Osteoblast (primary cell): ENCODE measurements at regions not wholly inside any gene's neighbourhood (a gene's known extent, or its start where the extent isn't known, plus 50 kb on each side); places are given as distances from the start of the nearest gene placed in this dataset.

Experiments used
- DNase-seq: peaks from one replicate; pipeline ENCODE4 v3.0.0; 2011; ENCODE audit warnings: low spot score, mixed read lengths; ENCODE audit not compliant: insufficient read length; ENCODE audit errors: missing footprints
- H2AFZ ChIP-seq: 2 replicates; pipeline ENCODE4 v1.6.0; 2011; ENCODE audit warnings: mild to moderate bottlenecking, low read length
- H3K27ac ChIP-seq: 2 replicates; pipeline ENCODE4 v1.5.1; 2011; ENCODE audit warnings: mild to moderate bottlenecking, low read depth, low read length, moderate library complexity
- H3K27me3 ChIP-seq: 2 replicates; pipeline ENCODE4 v1.6.0; 2012; ENCODE audit warnings: mild to moderate bottlenecking, control low read depth, inconsistent platforms, low read length, moderate library complexity; ENCODE audit not compliant: insufficient read depth
- H3K36me3 ChIP-seq: 2 replicates; pipeline ENCODE4 v1.5.1; 2011; ENCODE audit warnings: mild to moderate bottlenecking, low read length, control low read depth, moderate library complexity; ENCODE audit not compliant: insufficient read depth
- H3K4me1 ChIP-seq: 2 replicates; pipeline ENCODE4 v1.5.1; 2011; ENCODE audit warnings: mild to moderate bottlenecking, low read length, control low read depth, moderate library complexity; ENCODE audit not compliant: insufficient read depth
- H3K4me2 ChIP-seq: 2 replicates; pipeline ENCODE4 v1.6.0; 2011; ENCODE audit warnings: mild to moderate bottlenecking, low read length; ENCODE audit not compliant: insufficient read depth
- H3K4me3 ChIP-seq: fragments of 200-600 bp; sonication (generic); 3 replicates; pipeline ENCODE4 v1.5.1; 2012; ENCODE audit warnings: mild to moderate bottlenecking, low read length, inconsistent platforms; ENCODE audit not compliant: insufficient read depth
- H3K79me2 ChIP-seq: 2 replicates; pipeline ENCODE4 v1.6.0; 2012; ENCODE audit warnings: mild to moderate bottlenecking, low read length, control low read depth, inconsistent platforms; ENCODE audit not compliant: insufficient read depth
- H3K9me3 ChIP-seq: 2 replicates; pipeline ENCODE4 v1.5.1; 2011; ENCODE audit warnings: low read depth, low read length, control low read depth
- H4K20me1 ChIP-seq: 2 replicates; pipeline ENCODE4 v1.6.0; 2012; ENCODE audit warnings: mild to moderate bottlenecking, low read length, control low read depth; ENCODE audit not compliant: insufficient read depth
- TF ChIP-seq, protein P1 (sequence below): IDR thresholded peaks from 2 replicates; pipeline ENCODE4 v1.5.1; 2011; ENCODE audit warnings: mild to moderate bottlenecking, low read depth, low read length, moderate library complexity; ENCODE audit errors: extremely low read depth

DNA sequence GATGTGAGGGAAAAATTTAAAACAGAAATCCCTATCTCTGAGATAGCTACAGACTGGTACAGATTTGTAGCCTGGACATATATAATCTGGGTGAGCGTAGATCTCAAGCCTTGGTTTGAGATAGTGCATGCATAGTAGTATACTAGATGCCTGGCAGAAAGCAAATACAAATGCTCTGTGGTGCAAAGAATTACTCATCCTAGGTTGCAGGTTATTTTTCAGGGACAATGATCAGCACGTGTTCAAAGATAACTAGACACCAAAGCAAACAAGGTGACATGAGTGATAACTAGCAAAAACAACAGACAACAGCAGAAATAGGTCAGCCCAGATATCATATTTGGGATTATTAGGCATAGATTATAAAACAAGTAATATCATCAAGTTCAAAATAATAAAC, 292.5 kb downstream of the HLX start:
- Histone ChIP-seq H3K4me2 (no peak overlapping the region), H3K79me2 (no peaks in the 10 kb centered on the region), H3K36me3 (no peaks in the 10 kb centered on the region), H4K20me1 (no peaks in the 10 kb centered on the region), H3K9me3 (no peaks in the 10 kb centered on the region), H3K4me1 (no peaks in the 10 kb centered on the region), H3K27ac (no peak overlapping the region), H3K27me3 (no peaks in the 10 kb centered on the region), H2AFZ (no peak overlapping the region), H3K4me3 (no peak overlapping the region)
- TF ChIP-seq, protein P1, sequence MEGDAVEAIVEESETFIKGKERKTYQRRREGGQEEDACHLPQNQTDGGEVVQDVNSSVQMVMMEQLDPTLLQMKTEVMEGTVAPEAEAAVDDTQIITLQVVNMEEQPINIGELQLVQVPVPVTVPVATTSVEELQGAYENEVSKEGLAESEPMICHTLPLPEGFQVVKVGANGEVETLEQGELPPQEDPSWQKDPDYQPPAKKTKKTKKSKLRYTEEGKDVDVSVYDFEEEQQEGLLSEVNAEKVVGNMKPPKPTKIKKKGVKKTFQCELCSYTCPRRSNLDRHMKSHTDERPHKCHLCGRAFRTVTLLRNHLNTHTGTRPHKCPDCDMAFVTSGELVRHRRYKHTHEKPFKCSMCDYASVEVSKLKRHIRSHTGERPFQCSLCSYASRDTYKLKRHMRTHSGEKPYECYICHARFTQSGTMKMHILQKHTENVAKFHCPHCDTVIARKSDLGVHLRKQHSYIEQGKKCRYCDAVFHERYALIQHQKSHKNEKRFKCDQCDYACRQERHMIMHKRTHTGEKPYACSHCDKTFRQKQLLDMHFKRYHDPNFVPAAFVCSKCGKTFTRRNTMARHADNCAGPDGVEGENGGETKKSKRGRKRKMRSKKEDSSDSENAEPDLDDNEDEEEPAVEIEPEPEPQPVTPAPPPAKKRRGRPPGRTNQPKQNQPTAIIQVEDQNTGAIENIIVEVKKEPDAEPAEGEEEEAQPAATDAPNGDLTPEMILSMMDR, result no peak
- DNase-seq, result no peak

DNA sequence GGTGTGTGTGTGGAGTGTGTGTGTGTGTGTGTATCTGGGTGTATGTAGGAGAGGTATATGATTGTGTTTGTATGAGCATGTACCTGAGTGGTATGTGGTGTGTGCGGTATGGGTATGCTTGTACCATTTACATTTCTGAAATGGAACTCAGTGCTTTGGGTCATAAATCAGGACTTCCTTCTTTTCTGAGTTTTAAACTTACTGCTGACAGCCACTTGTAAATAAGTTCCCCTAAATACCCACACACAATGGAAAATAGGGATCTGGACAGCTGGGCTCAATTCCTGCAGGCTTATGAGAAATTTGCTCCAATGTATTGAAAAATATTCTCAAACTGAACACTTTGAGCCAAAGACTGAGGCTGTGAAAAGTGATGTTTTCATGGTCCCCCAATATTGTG, 293.6 kb downstream of the HLX start:
- no peaks in the 10 kb centered on the region for H3K9me3 ChIP-seq
- no peak overlapping the region for H3K4me2 ChIP-seq
- TF ChIP-seq, protein P1, result no peak
- no peak for DNase-seq
- no peaks in the 10 kb centered on the region for H3K36me3 ChIP-seq
- no peak overlapping the region for H3K4me3 ChIP-seq
- no peaks in the 10 kb centered on the region for H3K27me3 ChIP-seq
- H3K79me2 ChIP-seq, result no peaks in the 10 kb centered on the region
- H2AFZ ChIP-seq, result no peak overlapping the region
- no peaks in the 10 kb centered on the region for H3K4me1 ChIP-seq
- no peak overlapping the region for H3K27ac ChIP-seq
- no peaks in the 10 kb centered on the region for H4K20me1 ChIP-seq

DNA sequence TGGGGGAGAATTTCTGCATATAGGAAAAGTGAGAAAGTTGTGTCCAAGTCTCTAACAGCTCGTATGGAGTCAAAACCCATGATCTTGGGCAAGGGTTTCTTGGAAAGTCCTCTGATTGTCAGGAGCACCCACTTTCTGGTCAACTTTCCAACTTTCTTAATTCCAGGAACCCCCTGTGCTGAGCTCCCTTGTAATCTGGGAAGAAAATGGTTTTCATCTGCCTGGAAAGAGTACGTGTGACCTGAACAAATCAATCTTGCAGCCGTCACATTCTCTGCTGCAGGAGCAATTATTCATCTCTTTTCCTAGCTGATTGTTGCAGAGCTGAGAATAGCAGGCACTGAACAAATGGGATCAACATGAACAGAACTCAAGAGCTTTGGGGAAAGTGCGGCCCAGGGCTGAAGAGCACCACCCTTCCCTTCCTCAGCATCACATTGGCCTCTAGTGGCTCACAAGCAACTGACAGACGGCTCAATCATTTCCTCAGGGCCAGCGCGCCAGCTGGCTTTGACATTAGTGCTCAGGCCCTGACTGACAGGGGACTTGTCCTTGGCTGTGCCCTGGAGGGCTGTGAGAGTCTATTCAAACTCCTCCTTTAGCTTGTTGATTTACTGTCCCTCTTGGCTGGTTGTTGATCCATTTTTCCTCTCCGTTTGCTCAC, 295.2 kb downstream of the HLX start:
- Histone ChIP-seq H2AFZ (no peak overlapping the region), H3K36me3 (no peaks in the 10 kb centered on the region), H3K4me1 (no peaks in the 10 kb centered on the region), H3K79me2 (no peaks in the 10 kb centered on the region), H3K9me3 (no peaks in the 10 kb centered on the region), H3K27me3 (no peaks in the 10 kb centered on the region), H3K27ac (no peak overlapping the region), H4K20me1 (no peaks in the 10 kb centered on the region), H3K4me2 (no peak overlapping the region), H3K4me3 (no peak overlapping the region)
- no peak for DNase-seq
- TF ChIP-seq, protein P1, result peak; percentile 52

DNA sequence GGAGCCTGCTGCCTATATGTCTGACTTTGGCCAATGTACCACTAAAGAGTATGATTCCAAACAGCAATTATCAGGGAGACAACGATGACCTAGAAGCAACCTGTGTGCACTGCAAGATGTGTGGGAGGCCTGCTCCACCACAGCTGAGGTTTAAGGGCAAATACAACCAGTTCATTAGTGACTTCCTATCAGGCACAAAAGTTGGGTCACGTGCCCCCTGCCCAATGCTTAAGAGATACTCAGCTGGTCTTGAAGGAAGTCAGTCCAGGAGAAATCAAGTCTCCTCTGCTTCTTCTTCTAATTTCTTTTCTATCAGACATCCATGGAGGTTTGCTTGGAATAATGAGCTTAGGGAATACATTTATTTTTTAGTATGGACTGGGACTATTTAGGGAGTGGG, 296.0 kb downstream of the HLX start:
- H3K27me3 ChIP-seq, result no peaks in the 10 kb centered on the region
- TF ChIP-seq, protein P1, result no peak
- H3K4me2 ChIP-seq, result no peak overlapping the region
- H2AFZ ChIP-seq, result no peak overlapping the region
- H3K27ac ChIP-seq, result no peak overlapping the region
- no peaks in the 10 kb centered on the region for H3K4me1 ChIP-seq
- H4K20me1 ChIP-seq, result no peaks in the 10 kb centered on the region
- H3K4me3 ChIP-seq, result no peak overlapping the region
- H3K36me3 ChIP-seq, result no peaks in the 10 kb centered on the region
- no peaks in the 10 kb centered on the region for H3K79me2 ChIP-seq
- DNase-seq, result no peak
- no peaks in the 10 kb centered on the region for H3K9me3 ChIP-seq
